ENCODE measurements at regions not wholly inside any gene's neighbourhood (a gene's known extent, or its start where the extent isn't known, plus 50 kb on each side); places are given as distances from the start of the nearest gene placed in this dataset.

- no peak for TF ChIP-seq CTCF (IDR thresholded peaks at IDR 0.05 in 4 of 5, conservative IDR thresholded peaks at IDR 0.05 in 1 of 5)
- no peak for TF ChIP-seq POLR2A (IDR thresholded peaks at IDR 0.05)
These were observed 141.0 kb downstream of the UFM1 start for GRCh38 chr13:38490657-38491056.
